ENCODE measurements at regions not wholly inside any gene's neighbourhood (a gene's known extent, or its start where the extent isn't known, plus 50 kb on each side); places are given as distances from the start of the nearest gene placed in this dataset.

DNA sequence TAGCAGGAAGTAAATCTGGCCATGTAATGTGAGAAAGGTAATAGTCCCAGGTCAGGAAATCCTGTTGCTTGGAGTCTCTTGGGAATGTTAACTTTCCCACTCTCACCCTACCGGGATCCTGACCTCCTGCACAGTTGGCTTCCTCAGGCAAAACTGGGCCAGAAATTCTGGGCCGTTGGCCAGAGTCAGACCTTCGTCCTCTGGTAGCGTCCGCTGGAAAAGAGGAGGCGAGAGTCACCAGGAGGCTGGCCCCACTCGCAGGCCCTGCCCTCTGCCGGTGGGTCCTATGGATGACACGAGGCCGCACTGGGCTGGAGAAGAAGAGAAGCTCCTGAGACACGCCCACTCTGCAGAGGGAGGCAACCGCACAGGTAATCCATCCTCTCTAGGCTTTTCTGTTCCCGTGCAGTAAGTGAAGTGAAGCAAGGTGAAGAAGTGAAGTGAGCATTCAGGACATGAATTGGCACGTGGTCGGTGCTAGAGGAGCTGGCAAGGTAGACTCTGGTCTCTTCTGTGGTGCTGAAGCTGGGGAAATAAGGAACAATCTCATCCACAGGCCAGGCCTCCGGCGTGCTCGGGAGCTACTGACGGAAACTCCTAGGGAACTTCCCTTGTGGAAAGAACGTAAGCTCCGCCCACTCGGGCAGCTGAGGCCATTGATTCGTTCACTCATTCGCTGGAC is 182.7 kb upstream of the GLI2 start:
- DNase-seq (ENCODE audit: low read depth): peak; percentile 80
- TF ChIP-seq, protein P1, sequence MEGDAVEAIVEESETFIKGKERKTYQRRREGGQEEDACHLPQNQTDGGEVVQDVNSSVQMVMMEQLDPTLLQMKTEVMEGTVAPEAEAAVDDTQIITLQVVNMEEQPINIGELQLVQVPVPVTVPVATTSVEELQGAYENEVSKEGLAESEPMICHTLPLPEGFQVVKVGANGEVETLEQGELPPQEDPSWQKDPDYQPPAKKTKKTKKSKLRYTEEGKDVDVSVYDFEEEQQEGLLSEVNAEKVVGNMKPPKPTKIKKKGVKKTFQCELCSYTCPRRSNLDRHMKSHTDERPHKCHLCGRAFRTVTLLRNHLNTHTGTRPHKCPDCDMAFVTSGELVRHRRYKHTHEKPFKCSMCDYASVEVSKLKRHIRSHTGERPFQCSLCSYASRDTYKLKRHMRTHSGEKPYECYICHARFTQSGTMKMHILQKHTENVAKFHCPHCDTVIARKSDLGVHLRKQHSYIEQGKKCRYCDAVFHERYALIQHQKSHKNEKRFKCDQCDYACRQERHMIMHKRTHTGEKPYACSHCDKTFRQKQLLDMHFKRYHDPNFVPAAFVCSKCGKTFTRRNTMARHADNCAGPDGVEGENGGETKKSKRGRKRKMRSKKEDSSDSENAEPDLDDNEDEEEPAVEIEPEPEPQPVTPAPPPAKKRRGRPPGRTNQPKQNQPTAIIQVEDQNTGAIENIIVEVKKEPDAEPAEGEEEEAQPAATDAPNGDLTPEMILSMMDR (conservative IDR thresholded peaks at IDR 0.05; ENCODE audit: control insufficient read depth, insufficient read depth, low read depth, low read length): peak; percentile 61
- H3K4me3 ChIP-seq (ENCODE audit: control insufficient read depth, low read depth, low read length): no peak overlapping the region

GRCh38 chr2:120554625-120555032 is 181.0 kb upstream of the GLI2 start:
- no peak for DNase-seq (ENCODE audit: low read depth)
- TF ChIP-seq, protein P1 (conservative IDR thresholded peaks at IDR 0.05; ENCODE audit: control insufficient read depth, insufficient read depth, low read depth, low read length): no peak
- H3K4me3 ChIP-seq (ENCODE audit: control insufficient read depth, low read depth, low read length): no peak overlapping the region

DNA sequence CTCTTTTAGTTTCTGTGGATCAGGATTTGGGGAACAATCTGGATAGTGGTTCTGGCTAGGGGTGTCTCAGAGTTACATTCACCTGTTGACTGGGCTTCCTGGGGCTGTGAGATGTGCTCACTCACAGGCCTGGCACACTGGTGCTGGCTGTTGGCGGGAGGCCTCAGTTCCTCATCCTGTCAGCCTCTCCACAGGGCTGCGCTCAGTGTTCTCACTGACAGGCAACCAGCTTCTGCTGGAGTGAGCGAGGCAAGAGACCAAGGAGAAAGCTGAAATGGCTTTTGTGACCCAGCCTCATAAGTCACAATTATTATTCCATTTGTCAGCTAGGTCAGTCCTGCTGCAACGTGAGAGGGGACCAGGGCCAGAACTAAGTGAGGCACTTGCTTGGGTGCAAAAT is 180.6 kb upstream of the GLI2 start:
- no peak for DNase-seq (ENCODE audit: low read depth)
- no peak overlapping the region for H3K4me3 ChIP-seq (ENCODE audit: control insufficient read depth, low read depth, low read length)
- TF ChIP-seq, protein P1 (conservative IDR thresholded peaks at IDR 0.05; ENCODE audit: control insufficient read depth, insufficient read depth, low read depth, low read length): no peak

DNA sequence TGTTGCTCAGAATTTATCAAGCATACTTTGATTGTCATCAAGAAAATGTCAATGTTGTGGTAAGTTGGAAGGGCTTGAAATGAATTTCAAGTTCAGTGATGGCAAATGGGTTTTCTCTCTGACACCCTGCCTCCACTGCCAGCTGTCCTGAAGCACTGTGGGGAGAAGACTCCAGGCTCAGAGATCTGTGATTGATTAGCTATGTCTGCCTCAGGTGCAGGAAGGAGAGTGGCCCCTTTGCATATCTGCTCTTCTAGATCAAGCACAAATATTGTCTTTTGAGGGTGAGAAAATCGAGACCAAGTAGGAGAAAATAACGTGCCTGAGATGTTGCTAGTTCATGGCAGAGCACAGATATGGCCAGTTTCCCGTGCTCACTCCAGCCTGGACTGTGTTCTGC is 178.8 kb upstream of the GLI2 start:
- no peak for DNase-seq (ENCODE audit: low read depth)
- TF ChIP-seq, protein P1 (conservative IDR thresholded peaks at IDR 0.05; ENCODE audit: control insufficient read depth, insufficient read depth, low read depth, low read length): no peak

GRCh38 chr2:120558847-120559246 is 176.8 kb upstream of the GLI2 start:
- no peak overlapping the region for H3K4me3 ChIP-seq (ENCODE audit: control insufficient read depth, low read depth, low read length)

More for the DNA sequence above, 178.8 kb upstream of the GLI2 start:
- H3K4me3 ChIP-seq (ENCODE audit: control insufficient read depth, low read depth, low read length): no peak overlapping the region

GRCh38 chr2:120559401-120559800 is 176.3 kb upstream of the GLI2 start:
- TF ChIP-seq, protein P1 (conservative IDR thresholded peaks at IDR 0.05; ENCODE audit: control insufficient read depth, insufficient read depth, low read depth, low read length): no peak
- no peak overlapping the region for H3K4me3 ChIP-seq (ENCODE audit: control insufficient read depth, low read depth, low read length)
- peak; percentile 95 for DNase-seq (ENCODE audit: low read depth)

More at GRCh38 chr2:120558847-120559246, 176.8 kb upstream of the GLI2 start:
- TF ChIP-seq, protein P1 (conservative IDR thresholded peaks at IDR 0.05; ENCODE audit: control insufficient read depth, insufficient read depth, low read depth, low read length): no peak
- no peak for DNase-seq (ENCODE audit: low read depth)
